ENCODE measurements at regions not wholly inside any gene's neighbourhood (a gene's known extent, or its start where the extent isn't known, plus 50 kb on each side); places are given as distances from the start of the nearest gene placed in this dataset.

GRCh38 chr1:55634516-55634915, 419.4 kb upstream of the USP24 start:
- DNase-seq, result no peak

- no peak for DNase-seq
Measured at GRCh38 chr1:55632906-55633305, 417.7 kb upstream of the USP24 start.

GRCh38 chr1:55632058-55632457, 416.9 kb upstream of the USP24 start:
- no peak for DNase-seq

- no peak for DNase-seq
Measured at GRCh38 chr1:55631509-55631908, 416.3 kb upstream of the USP24 start.

GRCh38 chr1:55626326-55626725, 411.2 kb upstream of the USP24 start:
- DNase-seq, result no peak

- DNase-seq, result no peak
Measured at GRCh38 chr1:55624766-55625165, 409.6 kb upstream of the USP24 start.

GRCh38 chr1:55623311-55623710, 408.1 kb upstream of the USP24 start:
- DNase-seq, result no peak

GRCh38 chr1:55622074-55622473, 406.9 kb upstream of the USP24 start:
- no peak for DNase-seq

- DNase-seq, result no peak
Measured at GRCh38 chr1:55618199-55618598, 403.0 kb upstream of the USP24 start.

- no peak for DNase-seq
Measured at GRCh38 chr1:55617288-55617982, 402.3 kb upstream of the USP24 start.

GRCh38 chr1:55612988-55613387, 397.8 kb upstream of the USP24 start:
- no peak for DNase-seq

- no peak for DNase-seq
Measured at GRCh38 chr1:55611123-55611522, 396.0 kb upstream of the USP24 start.

- no peak for DNase-seq
Measured at GRCh38 chr1:55610203-55610602, 395.0 kb upstream of the USP24 start.

GRCh38 chr1:55609630-55610029, 394.5 kb upstream of the USP24 start:
- no peak for DNase-seq

GRCh38 chr1:55605155-55605554, 390.0 kb upstream of the USP24 start:
- no peak for DNase-seq

- no peak for DNase-seq
Measured at GRCh38 chr1:55604749-55605148, 389.6 kb upstream of the USP24 start.

GRCh38 chr1:55604179-55604578, 389.0 kb upstream of the USP24 start:
- DNase-seq, result no peak

- no peak for DNase-seq
Measured at GRCh38 chr1:55600242-55600641, 385.1 kb upstream of the USP24 start.

GRCh38 chr1:55597910-55598309, 382.7 kb upstream of the USP24 start:
- no peak for DNase-seq

- no peak for DNase-seq
Measured at GRCh38 chr1:55594701-55595100, 379.5 kb upstream of the USP24 start.

GRCh38 chr1:55593298-55593697, 378.1 kb upstream of the USP24 start:
- no peak for DNase-seq

GRCh38 chr1:55592122-55592521, 377.0 kb upstream of the USP24 start:
- DNase-seq, result no peak

GRCh38 chr1:55589671-55590297, 374.6 kb upstream of the USP24 start:
- DNase-seq, result no peak

- DNase-seq, result no peak
Measured at GRCh38 chr1:55588309-55588708, 373.1 kb upstream of the USP24 start.

- no peak for DNase-seq
Measured at GRCh38 chr1:55586771-55587170, 371.6 kb upstream of the USP24 start.
